GM12878 (cell line): ENCODE measurements at regions not wholly inside any gene's neighbourhood (a gene's known extent, or its start where the extent isn't known, plus 50 kb on each side); places are given as distances from the start of the nearest gene placed in this dataset.

Experiments used
- ATAC-seq: fragments of 200-7000 bp; cut with Tn5 transposase; 3 replicates; pipeline ENCODE4 v1.9.1; 2020; ENCODE audit warnings: mild to moderate bottlenecking, moderate library complexity
- BruUV-seq: library from RNA; stranded (reverse); fragments of 400-500 nt; replicated peaks from 2 replicates; lab custom pipeline; 2021; lab: Mats Ljungman, UMichigan
- CTCF ChIA-PET: fragments of 300-600 bp; sonication (Branson Sonifier 250); formaldehyde crosslinking; extraction: SDS; loops from one replicate; lab custom pipeline; 2021; ENCODE audit warnings: inconsistent platforms; lab: Yijun Ruan, JAX
- POLR2A ChIA-PET: fragments of 350-600 bp; formaldehyde crosslinking; extraction: SDS; loops from one replicate; lab custom pipeline; 2021; ENCODE audit warnings: inconsistent platforms; lab: Charles Lee
- RAD21 ChIA-PET: fragments of 300-600 bp; sonication (Branson Sonifier 250); formaldehyde crosslinking; loops from one replicate; lab custom pipeline; 2023; ENCODE audit warnings: antibody characterized with exemption; ENCODE audit not compliant: unreplicated experiment; lab: Charles Lee
- SMC1A ChIA-PET: fragments of 300-600 bp; sonication (Branson Sonifier 250); formaldehyde crosslinking; loops from one replicate; lab custom pipeline; 2023; ENCODE audit not compliant: unreplicated experiment, uncharacterized antibody; lab: Charles Lee
- DNase-seq: peaks from one replicate; pipeline ENCODE4 v3.0.0-alpha.2; 2011; ENCODE audit warnings: low read depth, low spot score
- FAIRE-seq: peaks from 3 replicates; lab custom pipeline; 2011; peaks lifted over from hg19 to GRCh38; lab: Jason Lieb, UNC
- H2AFZ ChIP-seq: 2 replicates; pipeline ENCODE4 v1.6.0; 2011; ENCODE audit warnings: low read depth, low read length, control low read depth; ENCODE audit not compliant: control insufficient read depth
- H3K27ac ChIP-seq: 2 replicates; pipeline ENCODE4 v1.5.1; 2011; ENCODE audit warnings: control low read depth; ENCODE audit not compliant: control insufficient read depth, insufficient read depth
- H3K27me3 ChIP-seq, 2 experiments: replicated peaks in 1 of 2; 2 replicates each; pipeline versions ENCODE4 v1.6.0 to v1.6.1; 2011; ENCODE audit warnings: low read length in 1 of 2; ENCODE audit not compliant: control insufficient read depth in 2 of 2, insufficient read depth in 2 of 2
- H3K36me3 ChIP-seq, 2 experiments: 2 replicates each; pipeline ENCODE4 v1.5.1; 2011; ENCODE audit warnings: low read length in 1 of 2; ENCODE audit not compliant: control insufficient read depth in 2 of 2, insufficient read depth in 2 of 2
- H3K4me1 ChIP-seq: 2 replicates; pipeline ENCODE4 v1.6.1; 2011; ENCODE audit warnings: mild to moderate bottlenecking, low read length, moderate library complexity, mixed read lengths; ENCODE audit not compliant: control insufficient read depth, insufficient read depth
- H3K4me2 ChIP-seq: 2 replicates; pipeline ENCODE4 v1.6.0; 2011; ENCODE audit warnings: control low read depth; ENCODE audit not compliant: control insufficient read depth, insufficient read depth
- H3K4me3 ChIP-seq: fragments of 200-600 bp; sonication (generic); 2 replicates; pipeline ENCODE4 v1.5.1; 2016
- H3K79me2 ChIP-seq: 2 replicates; pipeline ENCODE4 v1.6.0; 2011; ENCODE audit warnings: low read length; ENCODE audit not compliant: control insufficient read depth, insufficient read depth
- H3K9ac ChIP-seq: 2 replicates; pipeline ENCODE4 v1.8.0; 2011; ENCODE audit warnings: low read length, control low read depth, mixed read lengths; ENCODE audit not compliant: control insufficient read depth, insufficient read depth
- H3K9me3 ChIP-seq: replicated peaks from 3 replicates; pipeline ENCODE4 v1.5.1; 2011; ENCODE audit warnings: mild to moderate bottlenecking, low read length; ENCODE audit not compliant: control insufficient read depth, insufficient read depth
- H4K20me1 ChIP-seq: 2 replicates; pipeline ENCODE4 v1.6.0; 2011; ENCODE audit not compliant: control insufficient read depth, insufficient read depth
- ATF7 ChIP-seq: fragments of 450-650 bp; IDR thresholded peaks from 2 replicates; pipeline ENCODE4 v1.6.1; 2016; ENCODE audit warnings: low read depth, mild to moderate bottlenecking
- CHD4 ChIP-seq: fragments of 200-600 bp; sonication (generic); IDR thresholded peaks from 2 replicates; pipeline ENCODE4 v1.6.1; 2016; ENCODE audit warnings: mild to moderate bottlenecking
- EED ChIP-seq: sonication (generic); IDR thresholded peaks from 2 replicates; pipeline ENCODE4 v1.6.1; 2016; ENCODE audit warnings: antibody characterized with exemption, low read depth
- HDAC6 ChIP-seq: fragments of 200-600 bp; sonication (generic); IDR thresholded peaks from one replicate; pipeline ENCODE4 v1.8.0; 2017; ENCODE audit warnings: antibody characterized with exemption; ENCODE audit not compliant: unreplicated experiment
- MTA2 ChIP-seq: fragments of 450-650 bp; IDR thresholded peaks from 2 replicates; pipeline ENCODE4 v1.6.1; 2016; ENCODE audit warnings: low read depth, mild to moderate bottlenecking, moderate library complexity
- NFIC ChIP-seq: IDR thresholded peaks from 2 replicates; pipeline ENCODE4 v1.6.1; 2012; ENCODE audit warnings: low read depth, mild to moderate bottlenecking, inconsistent platforms, low read length, moderate library complexity
- REST ChIP-seq: IDR thresholded peaks from 2 replicates; pipeline ENCODE4 v1.6.1; 2012; ENCODE audit warnings: mild to moderate bottlenecking, low read depth, low read length
- SMAD1 ChIP-seq: fragments of 450-650 bp; IDR thresholded peaks from 2 replicates; pipeline ENCODE4 v1.6.1; 2018; ENCODE audit warnings: mild to moderate bottlenecking, low read depth; ENCODE audit not compliant: partially characterized antibody
- USF2 ChIP-seq: IDR thresholded peaks from 2 replicates; pipeline ENCODE4 v1.6.1; 2011; ENCODE audit warnings: low read depth, low read length, improper control_type of control experiment, borderline replicate concordance
- WGBS: methylation state at CpG from one replicate; pipeline ENCODE4 v1.1.6; 2016; ENCODE audit warnings: low lambda C conversion rate; ENCODE audit not compliant: insufficient replicate concordance, insufficient coverage; ENCODE audit errors: missing lambda C conversion rate; 5-methylcytosine and 5-hydroxymethylcytosine counted together
- in situ Hi-C: fragments of 300-500 bp; cut with MboI; formaldehyde crosslinking; loops from 9 replicates; pipeline ENCODE4 v1.14.3; 2018; ENCODE audit warnings: mixed read lengths
- intact Hi-C: fragments of 100-400 bp; cut with micrococcal nuclease; formaldehyde crosslinking; loops from one replicate; pipeline ENCODE4 v1.14.2; 2022; ENCODE audit not compliant: unreplicated experiment
- TF ChIP-seq, protein P1 (sequence below): fragments of 450-650 bp; IDR thresholded peaks from 2 replicates; pipeline ENCODE4 v1.6.1; 2016; ENCODE audit warnings: mild to moderate bottlenecking
- TF ChIP-seq, protein P2 (sequence below): fragments of 450-650 bp; IDR thresholded peaks from 2 replicates; pipeline ENCODE4 v1.6.1; 2014; ENCODE audit warnings: mild to moderate bottlenecking
- TF ChIP-seq, protein P3 (sequence below): fragments of 450-650 bp; IDR thresholded peaks from 2 replicates; pipeline ENCODE4 v1.6.1; 2017; ENCODE audit warnings: mild to moderate bottlenecking, moderate library complexity

DNA sequence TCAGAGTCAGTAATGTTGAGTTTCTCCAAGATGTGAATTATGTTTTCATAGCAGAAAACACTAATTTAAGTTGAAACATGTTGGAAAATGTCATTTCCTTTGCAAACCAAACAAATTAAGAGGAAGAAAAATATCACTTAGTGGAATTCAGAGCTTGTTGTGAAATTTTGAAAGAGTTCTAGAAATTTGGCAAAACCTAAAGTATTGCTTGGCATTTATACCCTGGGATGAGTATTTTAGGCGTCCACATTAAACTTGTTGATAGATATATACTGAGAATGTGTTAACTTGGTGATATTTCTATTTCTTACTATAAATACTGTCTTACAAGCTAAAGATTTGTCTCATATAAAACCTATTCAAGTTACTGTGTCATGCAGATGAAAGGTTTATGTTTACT is 335.2 kb downstream of the NSUN3 start:
- H3K36me3 ChIP-seq, result no peaks in the 10 kb centered on the region
- no peak for ATAC-seq

More for the DNA sequence above, 335.2 kb downstream of the NSUN3 start:
- no peaks in the 10 kb centered on the region for H3K27me3 ChIP-seq
- TF ChIP-seq, protein P1, sequence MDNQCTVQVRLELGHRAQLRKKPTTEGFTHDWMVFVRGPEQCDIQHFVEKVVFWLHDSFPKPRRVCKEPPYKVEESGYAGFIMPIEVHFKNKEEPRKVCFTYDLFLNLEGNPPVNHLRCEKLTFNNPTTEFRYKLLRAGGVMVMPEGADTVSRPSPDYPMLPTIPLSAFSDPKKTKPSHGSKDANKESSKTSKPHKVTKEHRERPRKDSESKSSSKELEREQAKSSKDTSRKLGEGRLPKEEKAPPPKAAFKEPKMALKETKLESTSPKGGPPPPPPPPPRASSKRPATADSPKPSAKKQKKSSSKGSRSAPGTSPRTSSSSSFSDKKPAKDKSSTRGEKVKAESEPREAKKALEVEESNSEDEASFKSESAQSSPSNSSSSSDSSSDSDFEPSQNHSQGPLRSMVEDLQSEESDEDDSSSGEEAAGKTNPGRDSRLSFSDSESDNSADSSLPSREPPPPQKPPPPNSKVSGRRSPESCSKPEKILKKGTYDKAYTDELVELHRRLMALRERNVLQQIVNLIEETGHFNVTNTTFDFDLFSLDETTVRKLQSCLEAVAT, result no peak
- TF ChIP-seq EED (no peak), ATF7 (no peak), SMAD1 (no peak), USF2 (no peak), HDAC6 (no peak), MTA2 (no peak), CHD4 (no peak), NFIC (no peak), REST (no peak)
- TF ChIP-seq, protein P2, sequence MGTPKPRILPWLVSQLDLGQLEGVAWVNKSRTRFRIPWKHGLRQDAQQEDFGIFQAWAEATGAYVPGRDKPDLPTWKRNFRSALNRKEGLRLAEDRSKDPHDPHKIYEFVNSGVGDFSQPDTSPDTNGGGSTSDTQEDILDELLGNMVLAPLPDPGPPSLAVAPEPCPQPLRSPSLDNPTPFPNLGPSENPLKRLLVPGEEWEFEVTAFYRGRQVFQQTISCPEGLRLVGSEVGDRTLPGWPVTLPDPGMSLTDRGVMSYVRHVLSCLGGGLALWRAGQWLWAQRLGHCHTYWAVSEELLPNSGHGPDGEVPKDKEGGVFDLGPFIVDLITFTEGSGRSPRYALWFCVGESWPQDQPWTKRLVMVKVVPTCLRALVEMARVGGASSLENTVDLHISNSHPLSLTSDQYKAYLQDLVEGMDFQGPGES, result no peak
- TF ChIP-seq, protein P3, sequence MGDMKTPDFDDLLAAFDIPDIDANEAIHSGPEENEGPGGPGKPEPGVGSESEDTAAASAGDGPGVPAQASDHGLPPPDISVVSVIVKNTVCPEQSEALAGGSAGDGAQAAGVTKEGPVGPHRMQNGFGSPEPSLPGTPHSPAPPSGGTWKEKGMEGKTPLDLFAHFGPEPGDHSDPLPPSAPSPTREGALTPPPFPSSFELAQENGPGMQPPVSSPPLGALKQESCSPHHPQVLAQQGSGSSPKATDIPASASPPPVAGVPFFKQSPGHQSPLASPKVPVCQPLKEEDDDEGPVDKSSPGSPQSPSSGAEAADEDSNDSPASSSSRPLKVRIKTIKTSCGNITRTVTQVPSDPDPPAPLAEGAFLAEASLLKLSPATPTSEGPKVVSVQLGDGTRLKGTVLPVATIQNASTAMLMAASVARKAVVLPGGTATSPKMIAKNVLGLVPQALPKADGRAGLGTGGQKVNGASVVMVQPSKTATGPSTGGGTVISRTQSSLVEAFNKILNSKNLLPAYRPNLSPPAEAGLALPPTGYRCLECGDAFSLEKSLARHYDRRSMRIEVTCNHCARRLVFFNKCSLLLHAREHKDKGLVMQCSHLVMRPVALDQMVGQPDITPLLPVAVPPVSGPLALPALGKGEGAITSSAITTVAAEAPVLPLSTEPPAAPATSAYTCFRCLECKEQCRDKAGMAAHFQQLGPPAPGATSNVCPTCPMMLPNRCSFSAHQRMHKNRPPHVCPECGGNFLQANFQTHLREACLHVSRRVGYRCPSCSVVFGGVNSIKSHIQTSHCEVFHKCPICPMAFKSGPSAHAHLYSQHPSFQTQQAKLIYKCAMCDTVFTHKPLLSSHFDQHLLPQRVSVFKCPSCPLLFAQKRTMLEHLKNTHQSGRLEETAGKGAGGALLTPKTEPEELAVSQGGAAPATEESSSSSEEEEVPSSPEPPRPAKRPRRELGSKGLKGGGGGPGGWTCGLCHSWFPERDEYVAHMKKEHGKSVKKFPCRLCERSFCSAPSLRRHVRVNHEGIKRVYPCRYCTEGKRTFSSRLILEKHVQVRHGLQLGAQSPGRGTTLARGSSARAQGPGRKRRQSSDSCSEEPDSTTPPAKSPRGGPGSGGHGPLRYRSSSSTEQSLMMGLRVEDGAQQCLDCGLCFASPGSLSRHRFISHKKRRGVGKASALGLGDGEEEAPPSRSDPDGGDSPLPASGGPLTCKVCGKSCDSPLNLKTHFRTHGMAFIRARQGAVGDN, result no peak
- no peaks in the 10 kb centered on the region for H3K4me1 ChIP-seq
- no peaks in the 10 kb centered on the region for H4K20me1 ChIP-seq
- no peak overlapping the region for H3K9ac ChIP-seq
- FAIRE-seq, result no peak
- in situ Hi-C loops (no loop called here), intact Hi-C loops (no loop called here)
- H3K4me3 ChIP-seq, result no peak overlapping the region
- SMC1A ChIA-PET, result interaction anchor here (1.0 kb wide), 1 partner anchor 10 kb away, joined by 4 read pairs; no protein-coding TSS in a partner anchor
- 0% methylated on average over 1 of the region's 1 CpG for WGBS
- no peaks in the 10 kb centered on the region for H3K79me2 ChIP-seq
- no peaks in the 10 kb centered on the region for H3K9me3 ChIP-seq
- POLR2A ChIA-PET, result no interaction called here
- H3K27ac ChIP-seq, result no peak overlapping the region
- H3K4me2 ChIP-seq, result no peak overlapping the region
- CTCF ChIA-PET, result no interaction called here
- DNase-seq, result no peak
- no peak overlapping the region for H2AFZ ChIP-seq
- no TSS peak for BruUV-seq
- RAD21 ChIA-PET, result no interaction called here
